Suppressor macrophage treated with lipopolysaccharide for 1 hour (primary cell): ENCODE measurements at regions not wholly inside any gene's neighbourhood (a gene's known extent, or its start where the extent isn't known, plus 50 kb on each side); places are given as distances from the start of the nearest gene placed in this dataset.
"Not testable (repeated sequence)": the region's sequence is repeated elsewhere in the genome, so short reads cannot be mapped to it uniquely, and the experiment has no call there.

Source experiments
- DNase-seq, 3 donors: peaks; one replicate each; pipeline ENCODE4 v3.0.0-alpha.2; 2020 to 2022

DNA sequence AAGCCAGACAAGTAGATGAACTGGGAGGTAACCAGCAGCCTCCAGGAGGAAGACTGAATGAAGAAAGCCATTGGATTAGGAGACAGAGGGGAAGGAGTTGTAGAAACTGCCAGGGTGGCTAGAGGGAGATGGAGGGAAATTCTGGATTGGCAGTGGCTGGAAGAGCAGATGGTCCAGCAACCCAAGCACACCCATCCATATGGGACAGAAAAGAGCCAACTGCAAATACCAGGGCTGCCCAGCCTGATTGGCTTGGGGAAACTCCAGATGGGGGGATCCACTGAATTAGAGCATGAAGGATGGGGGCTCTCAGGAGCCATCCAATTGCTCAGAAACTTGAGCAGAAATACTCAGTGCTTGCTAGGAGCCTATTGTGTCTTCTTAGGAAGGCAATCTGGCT lies 173.5 kb upstream of the EPB41L3 start:
- DNase-seq: no peak

GRCh38 chr18:5710676-5711075 lies 166.9 kb upstream of the EPB41L3 start:
- DNase-seq: no peak

GRCh38 chr18:5710235-5710634 lies 166.4 kb upstream of the EPB41L3 start:
- DNase-seq: no peak

GRCh38 chr18:5709476-5710095 lies 165.8 kb upstream of the EPB41L3 start:
- DNase-seq: peak; percentile 19 to 48 (median 41)

DNA sequence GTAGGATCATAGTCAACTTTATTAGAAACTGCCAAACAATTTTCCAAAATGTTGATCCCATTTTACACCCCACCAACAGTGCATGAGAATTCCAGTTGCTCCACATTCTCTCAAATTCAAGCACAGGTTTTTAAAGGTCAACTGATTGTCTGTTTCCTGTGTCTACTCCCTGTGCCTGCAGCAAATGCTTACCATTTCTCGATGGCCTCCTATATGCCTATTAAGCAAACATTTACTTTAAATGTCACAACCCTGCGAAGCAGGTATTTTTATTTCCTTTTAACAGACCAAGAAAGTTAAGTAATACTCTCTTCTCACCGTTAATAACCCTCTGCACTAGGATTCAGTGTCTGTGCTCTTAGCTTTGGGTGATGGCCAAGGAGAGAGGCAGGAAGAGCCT lies 163.8 kb upstream of the EPB41L3 start:
- no peak for DNase-seq

- DNase-seq: no peak
These were observed 161.6 kb upstream of the EPB41L3 start for GRCh38 chr18:5705393-5705792.

DNA sequence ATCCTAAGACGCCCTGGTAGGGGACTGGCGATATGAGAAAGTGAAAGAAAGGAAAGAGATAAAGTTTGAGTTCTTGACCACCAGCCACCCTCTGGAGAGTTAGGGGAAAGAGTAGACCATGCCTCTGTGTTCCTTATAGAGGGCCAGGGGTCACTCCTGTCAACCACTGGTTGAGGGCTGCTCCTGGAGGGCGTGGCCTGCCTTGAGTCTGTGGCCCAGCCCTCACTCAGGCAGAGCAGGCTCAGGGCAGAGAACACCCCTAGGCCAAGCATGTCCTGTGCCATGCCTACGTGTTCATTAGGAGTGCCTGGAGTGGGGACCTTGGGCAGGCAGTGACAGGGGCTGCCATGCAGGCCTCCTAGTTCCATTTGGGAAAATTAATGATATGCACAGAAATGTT lies 161.1 kb upstream of the EPB41L3 start:
- no peak for DNase-seq

- DNase-seq: not testable (repeated sequence)
These were observed 158.2 kb upstream of the EPB41L3 start for GRCh38 chr18:5702016-5702415.

GRCh38 chr18:5693699-5694294 lies 150.0 kb upstream of the EPB41L3 start:
- no peak for DNase-seq

DNA sequence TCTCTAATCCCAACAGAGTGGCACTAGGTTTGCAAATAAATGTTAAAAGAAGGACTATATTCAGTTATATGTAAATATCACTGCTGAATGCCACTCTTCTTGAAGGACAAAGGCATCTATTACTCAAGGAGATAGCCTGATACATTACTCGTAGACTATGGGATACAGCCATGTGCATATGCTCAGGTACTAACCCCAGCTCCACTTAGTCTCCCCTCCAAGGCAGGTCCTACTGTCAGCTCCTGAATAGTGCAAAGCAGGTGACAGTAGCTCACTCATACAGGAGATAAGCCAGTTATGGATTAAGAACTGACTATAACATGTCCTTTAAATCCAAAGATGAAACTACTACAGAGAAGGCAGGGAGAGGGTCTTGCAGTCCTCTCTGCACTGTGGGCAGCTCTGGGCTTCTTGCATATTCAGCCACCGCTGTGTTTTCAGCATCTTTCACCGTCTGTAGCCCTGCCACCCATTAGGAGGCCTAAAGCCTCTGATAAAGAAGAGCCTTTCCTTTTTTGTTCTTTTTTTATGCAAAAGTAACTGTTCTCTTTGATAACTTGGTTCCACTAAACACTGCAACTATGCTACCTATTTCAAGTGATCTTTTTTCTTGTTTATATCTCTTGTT lies 135.1 kb upstream of the EPB41L3 start:
- DNase-seq: no peak

DNA sequence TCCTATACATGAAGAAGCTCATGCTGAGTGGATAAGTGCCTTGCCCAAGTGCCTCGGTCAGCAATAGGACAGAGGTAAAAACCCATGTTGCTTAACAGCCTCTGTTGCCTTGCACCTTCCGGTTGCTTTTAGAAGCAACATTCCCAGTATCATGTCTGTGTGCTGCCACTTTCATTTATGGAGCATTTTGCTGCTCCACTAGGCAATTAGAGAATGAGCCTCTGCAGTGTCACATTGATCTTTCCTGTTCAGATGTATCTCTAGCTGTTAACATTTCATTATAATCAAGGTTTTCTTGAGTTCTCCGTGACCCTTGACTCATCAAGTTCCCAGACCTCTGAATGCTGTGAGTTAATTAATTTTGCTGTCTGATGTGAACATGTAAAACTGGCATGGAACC lies 134.5 kb upstream of the EPB41L3 start:
- DNase-seq: no peak

GRCh38 chr18:5673616-5674015 lies 129.8 kb upstream of the EPB41L3 start:
- DNase-seq: no peak

GRCh38 chr18:5669585-5669984 lies 125.8 kb upstream of the EPB41L3 start:
- no peak for DNase-seq

- no peak for DNase-seq
These were observed 124.4 kb upstream of the EPB41L3 start for GRCh38 chr18:5668087-5668715.

DNA sequence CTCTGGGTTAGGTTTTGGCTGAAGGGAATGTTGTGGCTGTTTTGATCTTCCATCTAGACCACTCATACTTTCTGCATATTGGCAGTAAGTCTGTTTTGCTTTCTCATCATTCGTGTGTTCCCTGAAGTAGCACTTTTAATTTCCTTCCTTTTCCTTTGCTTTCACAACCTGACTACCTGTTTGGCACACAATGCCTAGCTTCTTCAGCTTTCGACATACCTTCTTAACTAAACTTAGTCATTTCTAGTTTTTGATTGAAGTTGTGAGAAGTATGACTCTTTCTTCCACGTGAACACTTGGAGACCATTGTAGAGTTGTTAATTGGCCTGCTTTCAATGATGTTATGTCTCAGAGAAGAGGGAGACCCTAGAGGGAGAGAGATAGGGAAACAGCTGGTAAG lies 123.6 kb upstream of the EPB41L3 start:
- no peak for DNase-seq

GRCh38 chr18:5662586-5663090 lies 118.8 kb upstream of the EPB41L3 start:
- DNase-seq: no peak

- no peak for DNase-seq
These were observed 117.4 kb upstream of the EPB41L3 start for GRCh38 chr18:5661179-5661578.

DNA sequence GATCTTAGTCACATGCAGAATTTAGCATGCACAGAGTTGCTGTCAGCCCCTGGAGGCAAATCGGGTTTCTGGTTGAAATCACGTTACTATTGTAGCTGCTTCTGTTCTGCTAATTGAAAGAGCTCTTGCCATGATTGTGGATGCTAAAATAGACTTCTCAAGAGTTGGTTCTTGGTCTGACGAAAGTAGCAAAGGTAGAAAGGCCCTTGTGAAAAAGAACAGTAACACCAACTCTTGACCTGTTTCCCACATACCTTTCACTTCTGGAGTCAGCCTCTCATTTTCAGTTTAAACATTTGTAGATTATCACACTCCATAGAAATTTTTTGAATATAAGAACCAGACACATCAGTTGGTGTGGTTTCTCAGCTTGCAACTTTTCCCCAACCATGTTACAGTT lies 110.0 kb upstream of the EPB41L3 start:
- DNase-seq: no peak

- no peak for DNase-seq
These were observed 107.9 kb upstream of the EPB41L3 start for GRCh38 chr18:5651736-5652135.

DNA sequence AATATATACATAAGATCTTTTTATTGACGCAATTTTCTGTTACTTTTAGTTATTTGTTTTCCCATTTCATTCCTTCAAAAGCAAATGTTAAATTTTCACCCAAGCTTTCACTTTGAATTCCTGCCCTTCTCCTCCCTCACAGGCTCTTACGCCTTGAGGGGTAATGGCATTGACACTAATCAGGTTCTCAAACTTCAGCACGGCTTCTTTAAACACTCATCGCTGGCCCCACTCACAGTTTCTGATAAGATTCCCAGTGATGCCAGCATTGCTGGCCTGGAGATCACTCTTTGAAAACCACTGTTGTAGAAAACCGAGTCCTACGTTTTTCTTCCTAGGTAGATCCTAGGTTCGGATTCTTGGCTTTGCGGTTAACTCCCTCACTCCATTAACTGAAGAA lies 105.6 kb upstream of the EPB41L3 start:
- no peak for DNase-seq

DNA sequence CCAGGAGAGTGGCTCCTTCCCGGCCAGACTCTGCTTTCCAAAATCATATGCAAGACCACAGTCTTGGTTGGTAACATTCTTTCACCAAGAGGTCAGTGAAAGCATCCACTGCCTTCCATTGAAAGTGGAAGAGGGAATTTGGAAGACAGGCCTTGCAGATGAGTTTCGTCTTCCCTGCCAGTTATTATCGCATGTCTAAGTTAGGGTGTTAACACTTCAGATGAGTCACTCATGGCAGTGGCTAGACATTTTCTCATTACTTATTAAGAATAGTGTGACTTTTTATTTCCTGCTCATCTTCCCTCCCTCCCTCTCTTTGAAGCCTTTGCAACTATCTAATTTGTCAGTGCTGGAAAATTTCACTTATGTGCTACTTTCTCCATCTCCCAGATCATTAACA lies 102.9 kb upstream of the EPB41L3 start:
- no peak for DNase-seq

DNA sequence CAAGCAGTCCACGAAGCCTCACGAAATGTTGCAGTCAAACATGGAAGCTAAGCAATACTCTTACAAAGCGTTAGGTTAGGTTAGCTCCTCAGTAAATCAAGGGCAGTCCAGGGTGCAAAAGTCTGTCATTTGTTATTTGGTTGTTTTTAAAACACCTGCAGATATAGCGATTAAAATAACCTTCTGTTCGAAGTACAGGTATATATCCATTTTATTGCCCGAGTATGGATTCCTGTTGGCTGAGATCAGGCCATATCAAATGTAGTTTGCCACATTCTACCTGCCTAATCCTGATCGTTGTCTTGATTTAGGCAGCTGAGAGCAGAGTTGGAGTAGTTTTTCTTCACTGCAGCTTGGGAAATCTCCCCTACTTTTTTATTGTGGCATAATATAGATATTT lies 99.5 kb upstream of the EPB41L3 start:
- DNase-seq: no peak

DNA sequence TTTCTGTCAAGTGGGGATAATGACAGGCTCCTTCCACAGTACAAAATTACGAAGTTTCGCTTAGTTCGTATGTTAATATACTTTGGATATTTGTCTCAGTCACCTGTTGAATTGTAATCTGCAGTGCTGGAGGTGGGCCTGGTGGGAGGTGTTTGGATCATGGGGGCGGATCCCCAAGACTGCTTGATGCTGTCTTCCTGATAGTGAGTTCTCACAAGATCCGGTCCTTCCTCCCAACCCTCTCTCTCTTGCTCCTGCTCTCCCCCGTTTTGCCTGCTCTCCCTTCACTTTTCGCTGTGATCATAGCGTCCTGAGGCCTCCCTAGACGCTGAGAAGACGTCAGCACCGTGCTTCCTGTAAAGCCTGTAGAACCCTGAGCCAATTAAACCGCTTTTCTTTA lies 97.1 kb upstream of the EPB41L3 start:
- no peak for DNase-seq

- no peak for DNase-seq
These were observed 95.3 kb upstream of the EPB41L3 start for GRCh38 chr18:5639131-5639530.
